ENCODE measurements at regions not wholly inside any gene's neighbourhood (a gene's known extent, or its start where the extent isn't known, plus 50 kb on each side); places are given as distances from the start of the nearest gene placed in this dataset.

DNA sequence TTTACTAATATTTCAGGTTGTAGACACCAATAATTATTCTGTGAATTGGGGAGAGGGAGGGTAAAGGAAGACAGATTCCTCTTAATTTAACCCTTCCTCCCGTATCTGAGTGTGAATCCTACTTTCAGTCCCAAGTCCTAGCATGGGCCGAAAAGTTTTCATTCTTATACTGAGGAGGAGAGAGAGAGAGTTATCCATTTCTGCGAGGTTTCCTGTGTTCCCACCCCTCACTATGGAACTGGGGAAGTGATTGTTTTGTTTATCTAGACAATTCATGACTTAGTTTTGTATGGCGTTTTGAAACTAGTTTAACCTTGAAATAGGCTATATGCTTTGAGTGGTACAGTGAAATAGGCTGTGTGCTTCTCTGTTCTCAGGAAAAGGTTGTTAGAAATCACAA is 134.0 kb upstream of the DPYD start:
- TF ChIP-seq, protein P1, sequence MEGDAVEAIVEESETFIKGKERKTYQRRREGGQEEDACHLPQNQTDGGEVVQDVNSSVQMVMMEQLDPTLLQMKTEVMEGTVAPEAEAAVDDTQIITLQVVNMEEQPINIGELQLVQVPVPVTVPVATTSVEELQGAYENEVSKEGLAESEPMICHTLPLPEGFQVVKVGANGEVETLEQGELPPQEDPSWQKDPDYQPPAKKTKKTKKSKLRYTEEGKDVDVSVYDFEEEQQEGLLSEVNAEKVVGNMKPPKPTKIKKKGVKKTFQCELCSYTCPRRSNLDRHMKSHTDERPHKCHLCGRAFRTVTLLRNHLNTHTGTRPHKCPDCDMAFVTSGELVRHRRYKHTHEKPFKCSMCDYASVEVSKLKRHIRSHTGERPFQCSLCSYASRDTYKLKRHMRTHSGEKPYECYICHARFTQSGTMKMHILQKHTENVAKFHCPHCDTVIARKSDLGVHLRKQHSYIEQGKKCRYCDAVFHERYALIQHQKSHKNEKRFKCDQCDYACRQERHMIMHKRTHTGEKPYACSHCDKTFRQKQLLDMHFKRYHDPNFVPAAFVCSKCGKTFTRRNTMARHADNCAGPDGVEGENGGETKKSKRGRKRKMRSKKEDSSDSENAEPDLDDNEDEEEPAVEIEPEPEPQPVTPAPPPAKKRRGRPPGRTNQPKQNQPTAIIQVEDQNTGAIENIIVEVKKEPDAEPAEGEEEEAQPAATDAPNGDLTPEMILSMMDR (IDR thresholded peaks at IDR 0.05): no peak
- TF ChIP-seq POLR2A (IDR thresholded peaks at IDR 0.05): no peak
